ENCODE measurements at regions not wholly inside any gene's neighbourhood (a gene's known extent, or its start where the extent isn't known, plus 50 kb on each side); places are given as distances from the start of the nearest gene placed in this dataset.
A peak's percentile ranks its signal among the peaks of the same experiment; 100 is the strongest.

- H3K27me3 ChIP-seq: no peaks in the 10 kb centered on the region
- H3K27ac ChIP-seq: no peak overlapping the region
- no peak for DNase-seq (ENCODE audit: low spot score)
- no peaks in the 10 kb centered on the region for H3K79me2 ChIP-seq
- H3K9me3 ChIP-seq (ENCODE audit: low read depth): no peaks in the 10 kb centered on the region
- H3K9me2 ChIP-seq (replicated peaks; ENCODE audit: insufficient read depth): no peaks in the 10 kb centered on the region
- no peak overlapping the region for H3K4me2 ChIP-seq
- no peaks in the 10 kb centered on the region for H4K20me1 ChIP-seq (ENCODE audit: insufficient read depth, poor library complexity, severe bottlenecking)
- TF ChIP-seq EZH2phosphoT487 (IDR thresholded peaks at IDR 0.05; ENCODE audit: low read depth, severe bottlenecking, unreplicated experiment) (no peak), EZH2 (IDR thresholded peaks at IDR 0.05; ENCODE audit: borderline replicate concordance) (no peak), CTCF (IDR thresholded peaks at IDR 0.05; ENCODE audit: poor library complexity) (no peak)
- no peak overlapping the region for H3K4me3 ChIP-seq
- 57% methylated on average over 1 of the region's 1 CpG for WGBS (ENCODE audit: low lambda C conversion rate, missing lambda C conversion rate)
- H3K4me1 ChIP-seq (ENCODE audit: insufficient read depth): no peaks in the 10 kb centered on the region
- H3K36me3 ChIP-seq (replicated peaks; ENCODE audit: insufficient read depth, low read depth): no peaks in the 10 kb centered on the region
- H2AFZ ChIP-seq: no peak overlapping the region
Measured at GRCh38 chr6:68235326-68235784, 399.7 kb upstream of the ADGRB3 start.

DNA sequence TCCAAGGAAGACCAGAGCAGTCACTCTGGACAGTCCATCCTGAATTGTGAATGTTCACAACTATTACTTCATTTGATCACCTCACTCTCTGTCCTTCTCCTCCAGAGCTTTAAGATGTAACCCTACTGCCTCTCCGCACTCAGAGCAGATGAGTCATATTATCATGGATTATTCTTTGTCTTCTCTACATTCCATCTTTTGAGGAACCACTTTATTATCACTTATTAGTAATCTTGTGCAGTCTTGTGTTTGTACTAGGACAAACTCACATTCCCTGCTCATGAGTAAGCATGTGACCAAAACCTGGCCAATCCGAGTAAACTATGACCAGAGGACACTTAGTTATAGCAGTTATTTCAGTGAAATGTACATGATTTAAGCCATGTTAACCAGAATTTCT, 401.5 kb upstream of the ADGRB3 start:
- DNase-seq (ENCODE audit: low spot score): no peak
- no peaks in the 10 kb centered on the region for H3K79me2 ChIP-seq
- WGBS (ENCODE audit: low lambda C conversion rate, missing lambda C conversion rate): 62% methylated on average over 2 of the region's 2 CpGs
- no peaks in the 10 kb centered on the region for H3K27me3 ChIP-seq
- H4K20me1 ChIP-seq (ENCODE audit: insufficient read depth, poor library complexity, severe bottlenecking): no peaks in the 10 kb centered on the region
- no peak overlapping the region for H3K4me2 ChIP-seq
- H3K4me3 ChIP-seq: no peak overlapping the region
- no peaks in the 10 kb centered on the region for H3K9me2 ChIP-seq (replicated peaks; ENCODE audit: insufficient read depth)
- no peak for TF ChIP-seq EZH2 (IDR thresholded peaks at IDR 0.05; ENCODE audit: borderline replicate concordance)
- no peak for TF ChIP-seq CTCF (IDR thresholded peaks at IDR 0.05; ENCODE audit: poor library complexity)
- TF ChIP-seq EZH2phosphoT487 (IDR thresholded peaks at IDR 0.05; ENCODE audit: low read depth, severe bottlenecking, unreplicated experiment): no peak
- no peaks in the 10 kb centered on the region for H3K36me3 ChIP-seq (replicated peaks; ENCODE audit: insufficient read depth, low read depth)
- H3K9me3 ChIP-seq (ENCODE audit: low read depth): no peaks in the 10 kb centered on the region
- H3K4me1 ChIP-seq (ENCODE audit: insufficient read depth): no peaks in the 10 kb centered on the region
- H3K27ac ChIP-seq: no peak overlapping the region
- no peak overlapping the region for H2AFZ ChIP-seq

- no peak overlapping the region for H3K4me2 ChIP-seq
- H3K27ac ChIP-seq: no peak overlapping the region
- H3K27me3 ChIP-seq: no peaks in the 10 kb centered on the region
- no peaks in the 10 kb centered on the region for H3K79me2 ChIP-seq
- H2AFZ ChIP-seq: no peak overlapping the region
- no peak for DNase-seq (ENCODE audit: low spot score)
- H3K4me3 ChIP-seq: no peak overlapping the region
- H3K9me3 ChIP-seq (ENCODE audit: low read depth): no peaks in the 10 kb centered on the region
- no peaks in the 10 kb centered on the region for H4K20me1 ChIP-seq (ENCODE audit: insufficient read depth, poor library complexity, severe bottlenecking)
- H3K9me2 ChIP-seq (replicated peaks; ENCODE audit: insufficient read depth): no peaks in the 10 kb centered on the region
- H3K4me1 ChIP-seq (ENCODE audit: insufficient read depth): no peaks in the 10 kb centered on the region
- TF ChIP-seq CTCF (IDR thresholded peaks at IDR 0.05; ENCODE audit: poor library complexity) (no peak), EZH2phosphoT487 (IDR thresholded peaks at IDR 0.05; ENCODE audit: low read depth, severe bottlenecking, unreplicated experiment) (no peak)
- H3K36me3 ChIP-seq (replicated peaks; ENCODE audit: insufficient read depth, low read depth): no peaks in the 10 kb centered on the region
- WGBS (ENCODE audit: low lambda C conversion rate, missing lambda C conversion rate): 96% methylated on average over 1 of the region's 1 CpG
Measured at GRCh38 chr6:68229566-68229965, 405.5 kb upstream of the ADGRB3 start.

- Histone ChIP-seq H3K4me1 (ENCODE audit: insufficient read depth) (no peaks in the 10 kb centered on the region), H3K9me3 (ENCODE audit: low read depth) (no peaks in the 10 kb centered on the region), H3K27ac (no peak overlapping the region), H2AFZ (no peak overlapping the region), H3K27me3 (no peaks in the 10 kb centered on the region), H4K20me1 (ENCODE audit: insufficient read depth, poor library complexity, severe bottlenecking) (no peaks in the 10 kb centered on the region), H3K79me2 (no peaks in the 10 kb centered on the region), H3K4me3 (no peak overlapping the region), H3K4me2 (no peak overlapping the region), H3K36me3 (replicated peaks; ENCODE audit: insufficient read depth, low read depth) (no peaks in the 10 kb centered on the region), H3K9me2 (replicated peaks; ENCODE audit: insufficient read depth) (no peaks in the 10 kb centered on the region)
- 52% methylated on average over 3 of the region's 3 CpGs for WGBS (ENCODE audit: low lambda C conversion rate, missing lambda C conversion rate)
- DNase-seq (ENCODE audit: low spot score): no peak
- TF ChIP-seq CTCF (IDR thresholded peaks at IDR 0.05; ENCODE audit: poor library complexity) (peak; percentile 52), EZH2 (IDR thresholded peaks at IDR 0.05; ENCODE audit: borderline replicate concordance) (no peak), EZH2phosphoT487 (IDR thresholded peaks at IDR 0.05; ENCODE audit: low read depth, severe bottlenecking, unreplicated experiment) (no peak)
Measured at GRCh38 chr6:68226460-68226859, 408.6 kb upstream of the ADGRB3 start.

Measured in hepatocyte (in vitro differentiated cells).